ENCODE measurements at regions not wholly inside any gene's neighbourhood (a gene's known extent, or its start where the extent isn't known, plus 50 kb on each side); places are given as distances from the start of the nearest gene placed in this dataset.

DNA sequence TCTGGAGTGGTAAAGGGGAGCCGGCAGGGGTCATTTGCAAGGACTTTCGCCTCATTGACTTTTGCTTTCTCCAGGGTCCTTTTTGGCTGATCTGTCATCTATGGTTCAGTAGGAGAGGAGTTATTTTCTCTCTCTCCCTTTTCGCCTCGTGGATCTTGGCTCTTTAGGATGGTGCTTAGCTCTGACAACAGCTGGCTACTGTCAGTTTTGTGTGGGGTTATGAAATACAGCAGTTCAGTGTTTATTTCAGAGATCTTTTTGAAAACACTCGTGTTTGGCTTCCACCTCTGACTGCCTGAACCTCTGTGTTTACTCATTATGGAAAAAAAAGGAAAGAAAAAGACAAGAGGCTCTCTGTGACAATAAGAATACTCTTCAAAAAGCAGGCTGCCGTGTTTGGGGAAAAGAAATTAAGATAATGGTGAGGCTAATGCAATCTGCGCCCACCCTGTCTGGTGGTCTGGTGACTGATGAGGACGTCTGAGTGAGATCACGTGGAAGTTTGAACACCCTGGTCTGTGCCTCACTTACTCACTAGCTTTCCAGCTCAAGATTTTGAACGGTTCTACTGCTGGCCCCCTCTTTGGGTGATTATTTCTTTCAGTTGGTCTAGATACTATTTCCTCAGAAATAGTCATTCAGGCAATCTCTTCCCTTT lies 567.7 kb downstream of the CAAP1 start:
- DNase-seq (ENCODE audit: low spot score), result no peak
- intact Hi-C loops (cut with micrococcal nuclease), result no loop called here
- no peaks in the 10 kb centered on the region for H3K27me3 Mint-ChIP-seq (ENCODE audit: insufficient read depth)
- no peaks in the 10 kb centered on the region for H3K36me3 Mint-ChIP-seq (ENCODE audit: low read depth)
- no peak overlapping the region for H3K27ac Mint-ChIP-seq
- H3K4me3 Mint-ChIP-seq, result no peak overlapping the region
- no peaks in the 10 kb centered on the region for H3K4me1 Mint-ChIP-seq (ENCODE audit: low read depth)
- no peaks in the 10 kb centered on the region for H3K9me3 Mint-ChIP-seq

DNA sequence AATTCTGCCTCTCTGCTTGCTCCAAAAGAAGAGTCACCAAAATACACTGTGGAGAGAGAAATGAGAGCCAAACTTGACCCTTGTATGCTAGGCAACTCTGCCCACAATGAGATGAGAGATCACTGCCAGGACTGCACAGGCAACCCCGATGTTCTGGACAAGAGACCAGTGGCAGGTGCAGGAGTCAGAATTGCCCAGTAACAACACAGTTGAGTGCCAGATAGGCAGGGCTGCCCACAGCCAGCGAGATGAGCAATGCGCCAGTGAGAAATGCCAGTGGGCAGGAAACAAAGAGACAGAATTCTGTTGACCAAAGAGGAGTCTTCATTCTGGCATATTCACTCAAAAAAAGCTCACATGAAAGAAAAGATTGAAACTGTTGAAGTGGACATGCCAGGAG lies 570.7 kb downstream of the CAAP1 start:
- no peaks in the 10 kb centered on the region for H3K4me1 Mint-ChIP-seq (ENCODE audit: low read depth)
- intact Hi-C loops (cut with micrococcal nuclease), result no loop called here
- H3K9me3 Mint-ChIP-seq, result no peaks in the 10 kb centered on the region
- no peak for DNase-seq (ENCODE audit: low spot score)
- no peak overlapping the region for H3K4me3 Mint-ChIP-seq
- no peak overlapping the region for H3K27ac Mint-ChIP-seq
- H3K36me3 Mint-ChIP-seq (ENCODE audit: low read depth), result no peaks in the 10 kb centered on the region
- H3K27me3 Mint-ChIP-seq (ENCODE audit: insufficient read depth), result no peaks in the 10 kb centered on the region

DNA sequence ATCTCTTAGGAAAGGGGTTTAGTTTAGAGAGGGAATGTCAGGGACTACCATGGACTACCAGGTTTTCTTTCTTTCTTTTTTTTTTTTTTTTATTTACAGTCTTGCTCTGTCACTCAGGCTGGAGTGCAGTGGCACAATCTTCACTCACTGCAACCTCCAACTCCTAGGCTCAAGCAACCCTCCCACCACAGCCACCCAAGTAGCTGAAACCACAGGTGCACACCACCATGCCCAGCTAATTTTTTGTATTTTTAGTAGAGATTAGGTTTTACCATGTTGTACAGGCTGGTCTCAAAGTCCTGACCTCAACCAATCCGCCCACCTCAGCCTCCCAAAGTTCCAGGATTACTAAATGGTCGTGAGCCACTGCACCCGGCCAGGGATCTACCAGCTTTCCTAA lies 572.7 kb downstream of the CAAP1 start:
- no peak for DNase-seq (ENCODE audit: low spot score)
- Mint-ChIP-seq H3K9me3 (no peaks in the 10 kb centered on the region), H3K27ac (no peak overlapping the region), H3K27me3 (ENCODE audit: insufficient read depth) (no peaks in the 10 kb centered on the region), H3K4me1 (ENCODE audit: low read depth) (no peaks in the 10 kb centered on the region), H3K36me3 (ENCODE audit: low read depth) (no peaks in the 10 kb centered on the region), H3K4me3 (no peak overlapping the region)
- intact Hi-C loops (cut with micrococcal nuclease), result no loop called here

DNA sequence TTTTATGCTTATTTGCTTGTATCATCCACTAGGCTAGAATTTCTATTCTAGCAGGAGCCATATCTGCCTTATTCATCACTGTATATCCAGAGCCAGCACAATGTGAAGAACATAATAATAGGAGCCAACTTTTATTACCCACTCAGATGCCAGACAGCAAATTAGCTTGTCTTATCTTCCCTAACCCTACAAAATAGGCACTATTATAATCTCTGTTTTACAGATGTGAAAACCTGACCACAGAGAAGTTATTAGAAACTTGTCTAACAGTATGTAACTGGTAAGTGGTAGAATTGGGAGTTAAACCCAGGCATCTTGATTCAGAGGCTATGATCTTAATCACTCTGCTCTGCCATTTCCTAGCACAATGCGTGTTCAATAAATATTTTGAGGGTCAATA lies 579.5 kb downstream of the CAAP1 start:
- Mint-ChIP-seq H3K4me3 (no peak overlapping the region), H3K4me1 (ENCODE audit: low read depth) (no peaks in the 10 kb centered on the region), H3K27me3 (ENCODE audit: insufficient read depth) (no peaks in the 10 kb centered on the region), H3K9me3 (peaks cover 4% of the 10 kb centered on the region), H3K27ac (no peak overlapping the region), H3K36me3 (ENCODE audit: low read depth) (no peaks in the 10 kb centered on the region)
- DNase-seq (ENCODE audit: low spot score), result no peak
- intact Hi-C loops (cut with micrococcal nuclease), result no loop called here

DNA sequence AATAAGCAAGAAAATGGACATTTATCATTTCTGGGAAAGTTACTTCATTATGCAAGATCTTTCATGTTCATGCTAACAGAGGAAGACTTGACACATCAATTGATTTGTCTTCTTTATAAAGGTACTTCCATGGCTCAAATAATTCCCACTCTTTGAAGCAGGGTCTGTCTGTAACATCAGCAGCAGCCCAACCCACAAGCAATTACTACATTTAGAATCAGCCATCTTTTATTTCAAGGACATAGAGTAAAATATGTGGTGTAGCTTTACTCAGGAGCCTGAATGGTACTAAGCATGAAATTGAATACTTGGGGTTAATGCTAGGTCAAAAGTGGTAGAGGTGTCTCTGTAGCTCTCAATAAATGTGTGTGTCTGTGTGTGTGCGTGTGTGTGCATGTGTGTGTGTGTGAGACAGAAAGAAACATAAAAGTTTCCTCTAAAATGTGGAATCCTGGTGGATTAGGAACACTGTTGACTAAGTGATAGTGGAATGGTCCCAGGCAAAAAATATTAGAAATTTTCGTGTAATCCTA lies 581.1 kb downstream of the CAAP1 start:
- no peaks in the 10 kb centered on the region for H3K27me3 Mint-ChIP-seq (ENCODE audit: insufficient read depth)
- intact Hi-C loops (cut with micrococcal nuclease), result no loop called here
- no peak overlapping the region for H3K27ac Mint-ChIP-seq
- DNase-seq (ENCODE audit: low spot score), result no peak
- no peak overlapping the region for H3K4me3 Mint-ChIP-seq
- H3K4me1 Mint-ChIP-seq (ENCODE audit: low read depth), result no peaks in the 10 kb centered on the region
- peaks cover 8% of the 10 kb centered on the region for H3K9me3 Mint-ChIP-seq
- no peaks in the 10 kb centered on the region for H3K36me3 Mint-ChIP-seq (ENCODE audit: low read depth)

DNA sequence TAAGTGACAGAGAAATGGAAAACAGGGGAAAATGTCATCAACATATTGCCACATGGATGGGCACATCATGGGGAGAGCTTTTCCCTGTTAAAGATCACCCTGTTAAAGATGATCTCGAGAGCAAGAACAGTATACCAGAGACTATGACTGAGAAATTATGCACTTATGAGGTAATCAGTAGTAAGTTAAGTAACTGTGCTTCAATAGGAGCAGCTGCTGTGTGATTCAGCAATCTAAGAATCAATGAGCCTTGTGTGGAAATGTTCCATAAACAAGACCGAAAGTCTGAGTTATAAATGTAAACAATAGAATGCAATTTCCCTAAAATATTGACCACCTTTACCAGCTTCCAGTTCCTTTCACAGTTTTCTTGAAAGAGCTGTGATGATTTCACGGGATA lies 582.3 kb downstream of the CAAP1 start:
- DNase-seq (ENCODE audit: low spot score), result no peak
- H3K4me1 Mint-ChIP-seq (ENCODE audit: low read depth), result no peaks in the 10 kb centered on the region

DNA sequence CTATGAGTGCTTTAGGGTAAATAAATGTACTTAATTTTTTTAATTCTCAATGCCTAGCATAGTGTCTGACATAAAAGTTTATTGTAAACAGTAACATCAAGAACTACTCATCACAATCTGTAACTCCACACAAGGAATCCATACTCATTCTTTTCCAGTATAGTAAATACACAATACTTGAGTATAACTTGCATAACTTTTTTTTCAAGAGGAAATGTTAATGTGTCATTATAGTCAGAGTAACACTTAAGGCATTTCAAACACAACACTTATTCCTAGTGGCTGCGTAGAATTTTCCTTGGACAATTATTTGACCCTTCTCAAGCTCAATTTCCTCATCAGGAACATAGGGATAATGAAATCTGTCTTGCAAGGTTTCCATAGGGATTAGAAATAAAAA lies 584.3 kb downstream of the CAAP1 start:
- Mint-ChIP-seq H3K27me3 (ENCODE audit: insufficient read depth) (no peaks in the 10 kb centered on the region), H3K36me3 (ENCODE audit: low read depth) (no peaks in the 10 kb centered on the region), H3K4me3 (no peak overlapping the region), H3K4me1 (ENCODE audit: low read depth) (no peaks in the 10 kb centered on the region), H3K9me3 (peaks cover 8% of the 10 kb centered on the region), H3K27ac (no peak overlapping the region)
- no peak for DNase-seq (ENCODE audit: low spot score)
- intact Hi-C loops (cut with micrococcal nuclease), result no loop called here

More for the DNA sequence above, 582.3 kb downstream of the CAAP1 start:
- H3K9me3 Mint-ChIP-seq, result peaks cover 8% of the 10 kb centered on the region
- no peaks in the 10 kb centered on the region for H3K36me3 Mint-ChIP-seq (ENCODE audit: low read depth)
- no peak overlapping the region for H3K4me3 Mint-ChIP-seq
- intact Hi-C loops (cut with micrococcal nuclease), result no loop called here
- H3K27ac Mint-ChIP-seq, result no peak overlapping the region
- H3K27me3 Mint-ChIP-seq (ENCODE audit: insufficient read depth), result no peaks in the 10 kb centered on the region

DNA sequence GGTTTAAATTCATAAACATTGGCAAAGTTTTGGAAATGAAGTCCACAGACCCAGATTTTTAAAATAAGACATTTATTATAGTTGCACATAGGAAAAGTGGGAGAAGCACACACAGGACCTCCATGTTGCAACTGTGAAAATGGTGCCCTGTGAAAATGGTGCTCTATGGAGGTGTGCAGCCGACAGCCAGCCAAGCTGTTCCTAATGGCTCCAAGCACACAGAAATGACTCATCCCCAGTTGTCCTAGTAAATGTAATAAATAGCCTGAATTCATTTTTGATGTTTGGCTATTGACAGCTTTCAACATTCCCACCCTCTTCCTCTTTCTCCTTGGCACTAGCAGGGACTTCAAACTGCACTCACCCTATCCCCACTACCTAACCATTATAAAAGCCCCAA lies 590.9 kb downstream of the CAAP1 start:
- no peak overlapping the region for H3K4me3 Mint-ChIP-seq
- DNase-seq (ENCODE audit: low spot score), result no peak
- H3K4me1 Mint-ChIP-seq (ENCODE audit: low read depth), result no peaks in the 10 kb centered on the region
- H3K36me3 Mint-ChIP-seq (ENCODE audit: low read depth), result no peaks in the 10 kb centered on the region
- H3K9me3 Mint-ChIP-seq, result peaks cover 1% of the 10 kb centered on the region
- H3K27me3 Mint-ChIP-seq (ENCODE audit: insufficient read depth), result no peaks in the 10 kb centered on the region
- intact Hi-C loops (cut with micrococcal nuclease), result no loop called here
- H3K27ac Mint-ChIP-seq, result no peak overlapping the region

DNA sequence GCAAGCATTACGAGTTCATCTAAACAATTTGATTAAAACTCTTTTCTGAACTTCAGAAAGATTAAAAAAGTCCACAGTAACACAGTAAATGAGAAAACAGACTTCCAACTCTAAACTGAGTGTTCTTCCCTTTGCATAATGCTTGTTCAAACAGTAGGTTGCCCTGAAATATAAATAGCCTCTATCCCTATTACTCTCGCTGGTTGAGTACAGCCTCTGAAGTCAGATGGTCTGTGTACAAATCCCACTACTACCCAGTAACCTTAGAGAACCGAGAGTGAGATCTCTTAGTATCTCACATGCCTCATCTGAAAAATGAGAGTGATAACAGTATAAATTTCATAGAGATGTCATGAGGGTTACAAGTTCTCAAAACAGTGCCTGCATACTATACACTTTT lies 591.6 kb downstream of the CAAP1 start:
- H3K27ac Mint-ChIP-seq, result no peak overlapping the region
- H3K27me3 Mint-ChIP-seq (ENCODE audit: insufficient read depth), result no peaks in the 10 kb centered on the region
- H3K4me1 Mint-ChIP-seq (ENCODE audit: low read depth), result no peaks in the 10 kb centered on the region
- no peaks in the 10 kb centered on the region for H3K9me3 Mint-ChIP-seq
- DNase-seq (ENCODE audit: low spot score), result no peak
- no peaks in the 10 kb centered on the region for H3K36me3 Mint-ChIP-seq (ENCODE audit: low read depth)
- no peak overlapping the region for H3K4me3 Mint-ChIP-seq
- intact Hi-C loops (cut with micrococcal nuclease), result no loop called here

DNA sequence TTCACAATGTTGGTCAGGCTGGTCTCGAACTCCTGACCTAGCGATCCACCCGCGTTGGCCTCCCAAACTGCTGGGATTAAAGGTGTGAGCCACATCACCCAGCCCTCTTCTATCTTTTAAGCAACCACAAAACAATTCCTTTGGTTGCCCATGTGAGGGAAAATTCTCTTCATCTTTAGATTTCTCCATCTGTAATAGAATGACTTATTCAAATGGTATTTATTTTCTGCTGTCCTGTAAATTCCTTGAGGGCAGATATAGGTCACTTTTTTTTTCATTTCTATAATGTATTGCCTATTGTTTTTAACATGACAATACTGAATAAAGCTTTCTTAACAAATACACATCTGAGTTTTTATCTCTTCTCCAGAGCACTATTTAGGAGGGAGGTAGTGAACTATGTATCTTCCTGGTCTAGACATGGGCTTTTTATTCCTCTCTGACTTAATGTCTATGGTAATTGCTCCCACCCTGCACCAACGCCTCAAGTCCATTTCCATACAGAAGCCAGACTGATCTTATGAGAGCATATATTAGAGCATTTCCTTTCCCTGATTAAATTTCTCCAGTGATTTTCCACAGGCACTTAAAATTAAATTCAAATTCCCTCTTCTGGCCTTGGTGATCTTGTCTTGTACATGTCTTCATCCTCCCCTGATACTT lies 595.6 kb downstream of the CAAP1 start:
- intact Hi-C loops (cut with micrococcal nuclease), result no loop called here
- H3K9me3 Mint-ChIP-seq, result no peaks in the 10 kb centered on the region
- no peak overlapping the region for H3K4me3 Mint-ChIP-seq
- no peaks in the 10 kb centered on the region for H3K27me3 Mint-ChIP-seq (ENCODE audit: insufficient read depth)
- H3K4me1 Mint-ChIP-seq (ENCODE audit: low read depth), result no peaks in the 10 kb centered on the region
- H3K27ac Mint-ChIP-seq, result no peak overlapping the region
- H3K36me3 Mint-ChIP-seq (ENCODE audit: low read depth), result no peaks in the 10 kb centered on the region
- no peak for DNase-seq (ENCODE audit: low spot score)

DNA sequence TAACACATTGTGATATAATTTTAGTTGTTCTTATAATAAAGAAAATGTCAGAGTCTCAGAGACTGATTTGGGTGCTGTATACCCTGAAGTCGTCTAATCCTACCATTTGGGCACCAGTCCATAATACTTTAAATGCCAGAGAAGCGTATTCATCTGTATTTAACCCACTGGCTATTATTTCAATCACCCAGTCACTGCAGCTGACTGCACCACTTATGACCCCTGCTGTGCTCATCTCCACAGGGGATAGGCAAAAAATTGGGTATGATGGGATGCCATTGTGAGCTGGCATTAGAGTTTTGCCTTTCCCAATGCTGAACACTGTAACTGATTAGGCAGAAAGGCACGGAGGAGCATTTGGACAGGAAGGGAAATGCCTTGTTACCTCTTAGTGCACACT lies 599.7 kb downstream of the CAAP1 start:
- Mint-ChIP-seq H3K36me3 (ENCODE audit: low read depth) (no peaks in the 10 kb centered on the region), H3K27me3 (ENCODE audit: insufficient read depth) (no peaks in the 10 kb centered on the region), H3K4me1 (ENCODE audit: low read depth) (no peaks in the 10 kb centered on the region), H3K9me3 (peaks cover 20% of the 10 kb centered on the region), H3K27ac (no peak overlapping the region), H3K4me3 (no peak overlapping the region)
- intact Hi-C loops (cut with micrococcal nuclease), result no loop called here
- DNase-seq (ENCODE audit: low spot score), result no peak

DNA sequence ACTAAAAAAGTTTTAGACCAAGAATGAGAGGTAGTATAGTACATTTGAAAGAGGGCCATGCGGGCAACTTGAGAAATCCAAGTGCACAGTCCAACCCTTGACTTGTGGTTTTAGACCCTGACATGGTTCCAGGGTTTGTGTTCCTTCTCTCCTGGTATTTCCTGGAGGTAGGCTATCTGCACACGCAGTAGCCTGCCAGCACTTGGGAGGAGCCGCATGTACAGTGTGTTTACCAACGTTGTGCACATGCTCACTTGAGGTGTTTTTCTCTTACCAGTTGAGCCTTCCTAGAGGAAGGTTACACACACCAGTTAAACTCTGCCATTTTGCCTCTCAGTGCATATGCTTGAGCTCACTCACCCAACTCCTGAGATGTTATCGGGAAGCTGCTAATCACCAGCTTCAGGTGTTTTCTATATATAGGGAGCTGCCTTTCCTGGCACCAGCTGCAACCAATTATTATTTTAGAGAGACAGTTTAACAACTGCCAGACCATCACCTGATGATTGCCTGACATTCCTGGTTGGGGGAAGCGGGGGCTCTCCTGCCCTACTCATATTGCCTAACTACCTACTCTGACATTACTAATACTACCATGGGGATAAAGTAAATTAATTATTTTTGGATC lies 593.4 kb upstream of the TUSC1 start:
- intact Hi-C loops (cut with micrococcal nuclease), result no loop called here
- no peaks in the 10 kb centered on the region for H3K9me3 Mint-ChIP-seq
- H3K4me1 Mint-ChIP-seq (ENCODE audit: low read depth), result no peaks in the 10 kb centered on the region
- no peak overlapping the region for H3K27ac Mint-ChIP-seq
- no peaks in the 10 kb centered on the region for H3K36me3 Mint-ChIP-seq (ENCODE audit: low read depth)
- DNase-seq (ENCODE audit: low spot score), result no peak
- H3K27me3 Mint-ChIP-seq (ENCODE audit: insufficient read depth), result no peaks in the 10 kb centered on the region
- no peak overlapping the region for H3K4me3 Mint-ChIP-seq

DNA sequence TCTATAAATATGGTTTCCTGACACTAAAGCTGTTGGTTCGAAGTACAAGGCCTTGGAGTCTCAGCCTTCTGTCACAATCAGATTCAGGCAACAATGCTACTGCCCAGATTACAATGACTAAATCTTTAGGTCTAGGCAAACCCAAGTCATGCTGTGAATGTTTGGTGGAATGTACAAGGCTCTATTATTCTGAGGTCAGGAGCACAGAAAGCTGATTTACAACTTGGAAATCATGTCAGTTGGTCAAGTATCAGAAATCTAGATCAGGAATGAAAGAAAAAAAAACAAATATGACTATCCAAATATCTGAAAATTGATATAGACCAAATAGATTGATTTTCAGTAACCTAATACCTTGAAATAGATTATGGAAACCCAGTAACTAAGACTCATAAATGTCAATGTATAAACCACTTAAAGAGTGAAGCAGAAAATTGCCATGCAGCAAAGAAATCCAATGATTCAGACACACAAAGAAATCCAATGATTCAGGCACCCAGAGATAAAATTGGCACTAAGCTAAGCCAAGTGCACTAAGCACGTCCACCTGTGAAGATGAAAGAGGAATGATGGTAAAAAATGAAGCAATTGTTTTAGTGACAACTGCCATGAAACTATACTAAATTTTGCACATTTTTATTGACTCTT lies 588.0 kb upstream of the TUSC1 start:
- H3K9me3 Mint-ChIP-seq, result no peaks in the 10 kb centered on the region
- no peak overlapping the region for H3K27ac Mint-ChIP-seq
- H3K4me3 Mint-ChIP-seq, result no peak overlapping the region
- no peaks in the 10 kb centered on the region for H3K4me1 Mint-ChIP-seq (ENCODE audit: low read depth)
- no peaks in the 10 kb centered on the region for H3K36me3 Mint-ChIP-seq (ENCODE audit: low read depth)
- DNase-seq (ENCODE audit: low spot score), result no peak
- intact Hi-C loops (cut with micrococcal nuclease), result no loop called here
- no peaks in the 10 kb centered on the region for H3K27me3 Mint-ChIP-seq (ENCODE audit: insufficient read depth)

Data from activated T-helper 1 cell treated with anti-CD3 and anti-CD28 coated beads, Interleukin-12 subunit alpha, Interleukin-12 subunit beta, Interleukin-2, Interleukin-4 antibody, amounts not matched to agents 30 ng/mL and 10 ng/mL and 1 ng/mL, durations not matched to agents 14 hours and 24 hours and 36 hours (primary cell).